ENCODE measurements at regions not wholly inside any gene's neighbourhood (a gene's known extent, or its start where the extent isn't known, plus 50 kb on each side); places are given as distances from the start of the nearest gene placed in this dataset.

DNA sequence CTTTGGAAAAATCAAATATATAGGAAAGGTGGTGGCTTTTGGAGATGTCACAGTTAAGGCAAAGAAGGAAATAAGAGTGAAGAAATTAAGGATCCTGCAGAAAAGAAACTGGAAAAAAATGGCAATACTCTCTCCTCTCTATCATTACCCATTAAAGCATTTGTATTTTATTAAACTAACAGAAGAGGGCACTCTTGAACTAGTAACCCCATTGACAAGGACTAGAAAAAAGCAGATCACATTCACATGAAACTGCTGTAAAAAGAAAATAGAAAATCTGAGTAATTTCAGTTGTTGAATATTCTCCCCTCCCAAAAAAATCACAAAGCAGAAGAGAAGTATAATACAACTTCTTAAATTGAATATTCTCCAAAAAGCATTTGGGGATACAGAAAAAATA, 104.1 kb upstream of the SLC35B3 start:
- no peak for DNase-seq (ENCODE audit: low read depth)

DNA sequence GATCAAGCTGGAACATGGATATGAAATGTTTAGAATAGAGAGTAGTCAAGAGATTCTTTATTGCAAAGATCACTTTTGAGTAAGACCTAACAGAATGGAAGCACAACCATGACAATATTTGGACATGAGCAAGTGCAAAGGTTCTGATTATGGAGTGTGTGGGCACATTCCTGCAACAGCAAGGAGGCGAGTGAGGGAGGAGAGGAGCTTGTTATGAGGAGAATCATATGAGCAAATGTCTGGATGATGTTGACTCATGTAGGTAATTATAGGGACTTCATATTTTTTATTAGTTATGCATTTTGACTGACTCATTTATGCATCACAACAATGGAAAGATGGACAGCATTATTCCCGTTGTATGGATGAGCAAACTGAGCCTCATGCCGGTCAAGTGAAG, 100.8 kb upstream of the SLC35B3 start:
- DNase-seq (ENCODE audit: low read depth): no peak

DNA sequence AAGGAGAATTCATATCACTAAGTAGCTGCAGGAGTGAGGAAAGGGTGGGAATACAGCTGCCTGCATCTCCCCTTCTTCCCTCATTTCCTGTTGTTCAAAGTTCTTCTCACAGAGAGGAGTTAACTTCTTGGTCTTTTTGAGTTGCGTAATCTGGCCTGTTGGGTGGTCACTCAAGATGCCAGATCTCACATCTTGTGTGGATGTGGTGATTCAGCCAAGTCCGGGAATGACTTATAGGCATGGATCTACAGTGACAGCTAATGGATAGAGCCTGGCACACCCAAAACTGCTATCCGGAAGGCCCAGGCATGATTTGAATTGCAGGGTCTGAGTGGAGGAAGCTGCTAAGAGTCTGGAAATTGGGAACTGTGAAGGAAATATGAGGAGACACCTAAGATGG, 100.2 kb upstream of the SLC35B3 start:
- no peak for DNase-seq (ENCODE audit: low read depth)

DNA sequence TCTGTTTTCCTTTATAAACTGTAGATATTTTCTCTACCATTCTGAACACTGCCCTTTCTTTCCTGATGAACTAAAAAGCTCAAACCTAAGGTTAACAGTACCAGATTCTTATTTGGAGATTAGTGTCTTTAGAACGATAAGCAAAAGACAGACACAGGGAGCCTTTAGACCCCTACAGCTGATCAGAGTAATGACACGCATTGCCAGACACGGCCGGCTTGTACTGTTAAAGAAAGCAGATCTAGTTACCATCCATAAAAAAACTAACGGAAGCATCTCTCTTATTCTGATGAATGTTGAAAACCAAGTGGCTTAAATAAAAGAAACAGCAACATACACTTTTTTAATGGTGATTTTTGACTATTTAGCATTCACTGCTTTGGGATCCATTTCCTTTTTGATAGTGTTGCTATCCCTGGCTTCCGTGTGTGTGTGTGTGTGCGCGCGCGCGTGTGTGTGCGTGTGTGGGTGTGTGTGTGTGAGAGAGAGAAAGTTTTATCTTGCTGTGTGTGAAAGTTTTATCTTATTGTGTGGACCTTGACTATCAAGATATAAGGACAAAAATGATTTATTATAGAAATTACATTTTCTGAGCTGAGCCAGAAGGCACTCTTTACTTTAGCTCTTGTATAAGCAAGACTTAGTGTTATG, 95.6 kb upstream of the SLC35B3 start:
- DNase-seq (ENCODE audit: low read depth): no peak

DNA sequence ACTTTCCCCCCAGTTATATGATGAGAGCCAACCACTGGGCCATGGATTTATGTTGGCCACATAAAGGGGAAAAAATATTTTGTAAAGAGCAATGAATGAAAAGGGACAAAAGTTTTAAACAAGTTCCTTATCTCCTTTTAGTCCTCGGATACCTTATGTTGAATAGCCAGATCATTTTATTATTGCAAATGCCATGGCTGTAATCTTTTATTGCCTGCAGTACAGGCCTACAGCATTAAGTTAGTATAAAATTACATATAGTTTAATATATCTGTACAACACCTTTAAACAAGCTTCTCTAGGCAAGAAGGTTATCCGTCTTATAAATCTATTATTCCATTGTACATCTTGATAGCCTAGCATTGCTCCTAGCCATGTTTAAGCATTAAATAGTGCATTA, 93.9 kb upstream of the SLC35B3 start:
- no peak for DNase-seq (ENCODE audit: low read depth)

DNA sequence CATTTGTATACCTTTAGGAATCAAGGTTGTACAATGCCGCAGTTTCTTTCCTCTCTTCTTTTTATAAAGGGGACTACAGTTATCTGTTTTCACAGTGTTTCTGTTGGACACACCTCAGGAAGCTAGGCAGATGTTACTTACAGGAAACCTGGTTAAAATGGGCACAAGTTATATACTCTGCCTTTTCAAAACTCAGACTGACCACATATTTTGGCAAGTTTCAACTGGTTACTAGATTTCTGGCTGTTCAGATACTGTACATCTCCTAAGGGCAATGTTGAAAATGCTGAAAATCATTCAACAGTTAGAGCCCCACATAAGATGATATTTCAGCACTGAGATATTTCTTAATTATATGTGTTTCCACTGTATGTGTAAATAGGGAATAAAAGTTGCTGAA, 92.5 kb upstream of the SLC35B3 start:
- no peak for DNase-seq (ENCODE audit: low read depth)

DNA sequence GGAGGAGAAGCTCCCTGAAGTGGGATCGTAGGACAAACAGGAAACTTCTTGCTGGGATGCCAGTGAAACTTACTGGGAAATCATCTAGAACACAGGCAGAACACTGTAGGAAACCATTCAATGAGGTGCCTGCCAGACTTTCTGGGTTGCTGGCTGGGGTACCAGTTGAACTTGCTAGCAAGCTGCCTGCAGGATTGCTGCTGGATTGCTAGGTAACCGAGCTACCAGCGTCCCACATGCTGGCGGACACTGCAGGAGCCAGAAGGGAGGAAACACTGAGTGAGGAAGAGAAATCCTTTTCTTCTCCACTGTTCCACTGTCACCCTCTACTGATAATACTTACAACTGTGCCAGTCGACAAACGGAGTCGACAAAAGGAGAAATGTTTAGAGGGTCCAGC, 91.3 kb upstream of the SLC35B3 start:
- no peak for DNase-seq (ENCODE audit: low read depth)

DNA sequence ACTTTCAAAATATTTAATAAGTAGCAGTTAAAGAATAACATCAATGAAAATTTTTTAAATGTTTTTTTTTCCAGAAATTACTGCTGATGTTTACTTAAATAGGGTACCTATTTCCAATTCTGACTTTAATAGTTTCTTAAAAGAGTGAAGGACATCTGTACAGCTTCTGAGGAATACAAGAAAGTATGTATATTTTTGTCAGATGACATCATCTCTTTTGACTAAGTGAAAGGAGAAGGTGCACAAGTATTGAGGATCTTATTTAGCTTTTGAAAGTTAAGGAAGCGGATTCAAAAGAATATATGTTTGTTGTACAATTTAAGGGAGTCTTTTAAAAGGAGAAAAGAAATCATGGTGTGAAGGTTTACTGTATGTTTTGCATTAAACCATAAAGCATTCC, 90.0 kb upstream of the SLC35B3 start:
- DNase-seq (ENCODE audit: low read depth): no peak

DNA sequence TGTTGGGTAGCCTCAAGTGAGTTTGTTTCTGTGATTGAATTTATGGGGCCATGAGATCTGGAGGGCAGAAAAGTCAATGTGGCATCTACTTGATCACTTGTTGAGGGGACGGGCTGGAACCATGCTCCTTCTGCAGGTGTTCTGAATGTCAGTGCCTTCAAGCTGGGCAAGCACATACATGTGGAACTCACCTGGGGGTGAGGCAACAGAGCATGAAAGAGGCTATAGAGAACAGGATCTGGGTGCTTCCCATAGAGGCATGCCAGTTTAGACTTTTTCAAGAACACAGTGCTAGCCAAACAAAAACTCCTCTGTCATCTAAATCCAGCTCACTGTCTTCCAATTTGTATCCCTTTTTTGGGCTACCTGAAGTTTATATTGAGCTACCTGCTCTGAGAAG, 77.8 kb upstream of the SLC35B3 start:
- DNase-seq (ENCODE audit: low read depth): no peak

DNA sequence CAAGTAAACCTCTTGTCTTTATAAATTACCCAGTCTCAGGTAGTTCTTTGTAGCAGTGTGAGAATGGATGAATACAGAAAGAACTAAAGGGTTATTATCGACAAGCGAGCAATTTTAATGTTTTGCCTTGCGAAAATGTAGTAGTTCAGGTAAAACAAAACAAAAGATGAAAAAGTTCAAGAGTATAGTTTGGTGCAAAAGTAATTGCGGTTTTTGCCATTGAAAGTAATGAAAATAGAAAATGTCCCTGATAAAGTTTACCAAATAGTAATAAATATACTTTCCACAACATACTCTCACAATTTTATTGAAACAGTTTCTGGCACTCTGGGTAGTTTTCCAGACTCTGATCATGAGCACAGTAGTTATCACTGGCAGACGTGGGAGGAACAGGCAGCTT, 71.9 kb upstream of the SLC35B3 start:
- DNase-seq (ENCODE audit: low read depth): no peak

DNA sequence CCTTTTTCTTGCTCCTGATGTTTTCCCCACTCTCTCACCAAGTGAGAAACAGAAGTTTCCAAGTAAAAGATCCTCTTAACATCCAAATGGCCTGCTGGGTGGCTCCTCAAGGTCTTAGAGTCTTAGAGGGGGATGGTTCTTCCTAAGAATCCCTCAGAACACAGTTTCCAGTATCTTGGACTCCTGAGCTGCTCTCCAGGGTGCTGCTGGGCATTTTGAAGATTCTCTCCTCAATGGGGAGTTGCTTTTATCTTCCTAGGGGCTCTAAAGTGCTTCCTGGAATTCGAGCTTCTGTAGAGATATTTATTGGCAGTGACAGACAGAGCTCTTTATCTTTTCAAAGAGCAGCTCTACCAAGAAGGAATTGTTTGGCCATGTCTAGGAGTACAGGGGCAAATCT, 70.8 kb upstream of the SLC35B3 start:
- no peak for DNase-seq (ENCODE audit: low read depth)

DNA sequence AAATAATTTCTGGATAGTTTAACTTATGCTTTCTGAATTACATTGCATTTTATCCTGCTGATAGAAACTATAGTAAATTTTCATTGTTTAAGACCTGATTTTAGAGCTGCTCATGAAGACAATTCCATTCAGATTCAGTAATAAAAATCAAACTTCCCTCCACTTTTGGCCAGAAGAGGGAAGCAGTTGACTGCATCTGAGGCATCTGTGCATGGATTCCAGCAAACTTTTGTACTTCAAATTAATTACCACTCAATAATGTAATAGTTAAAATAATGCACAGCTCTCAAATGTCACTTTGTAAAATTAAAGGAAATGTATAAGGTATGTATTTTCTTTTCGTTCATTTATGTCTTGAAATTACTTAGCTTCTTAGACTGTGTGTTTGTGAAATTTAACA, 64.2 kb upstream of the SLC35B3 start:
- no peak for DNase-seq (ENCODE audit: low read depth)

DNA sequence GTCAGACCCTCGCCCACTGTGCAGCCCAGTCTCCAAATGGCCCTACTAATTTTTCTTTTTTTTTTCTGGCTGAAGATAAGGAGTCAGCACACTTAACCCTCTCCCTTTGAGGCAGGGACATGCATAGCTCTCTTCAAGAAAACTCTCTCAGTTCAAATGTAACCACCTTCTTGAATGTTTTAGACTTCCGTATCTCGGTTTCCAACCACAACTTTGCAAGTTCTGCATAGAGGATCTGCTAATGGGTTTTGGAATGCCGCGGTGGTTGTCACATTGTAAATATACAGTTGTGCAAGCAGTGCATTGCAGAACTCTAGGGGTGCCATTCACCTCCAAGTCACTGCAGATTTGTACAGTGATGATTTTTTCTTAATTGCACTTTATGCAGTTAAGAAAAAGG, 59.4 kb upstream of the SLC35B3 start:
- DNase-seq (ENCODE audit: low read depth): no peak

DNA sequence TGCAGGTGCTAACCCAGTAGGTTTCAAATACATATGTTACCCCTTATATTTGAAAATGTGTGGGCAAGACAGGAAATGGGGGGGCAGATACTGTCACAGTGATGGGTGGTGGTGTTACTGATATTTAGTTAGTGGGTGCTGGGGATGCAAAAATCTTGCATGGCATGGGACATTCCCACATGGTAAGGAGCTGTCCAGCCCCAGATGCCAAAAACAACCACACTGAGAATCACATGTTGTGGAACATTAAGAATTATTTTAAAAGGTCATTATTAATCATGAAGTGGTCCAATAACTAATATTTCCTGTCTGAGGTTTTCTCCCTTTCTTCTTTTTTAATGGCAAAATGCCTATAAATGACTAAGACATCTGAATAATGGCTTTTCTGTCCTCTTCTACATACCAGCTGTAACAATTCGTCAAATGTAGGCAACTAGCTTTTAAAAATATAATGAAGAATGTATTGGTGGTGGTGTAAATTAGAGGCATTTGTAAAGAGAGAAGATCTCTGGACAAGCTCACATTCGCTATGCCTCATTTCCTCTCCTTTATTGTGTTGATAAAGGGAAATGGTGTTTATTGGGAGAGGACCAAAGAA, 57.3 kb upstream of the SLC35B3 start:
- DNase-seq (ENCODE audit: low read depth): no peak
